Suprapubic skin (tissue), 4 donors: ENCODE measurements at regions not wholly inside any gene's neighbourhood (a gene's known extent, or its start where the extent isn't known, plus 50 kb on each side); places are given as distances from the start of the nearest gene placed in this dataset.

ENCODE experiments used
- DNase-seq, 2 donors: peaks; one replicate each; pipeline ENCODE4 v3.0.0-alpha.2; 2019; ENCODE audit warnings: low spot score in 2 of 2
- H3K27ac ChIP-seq: fragments of 200-600 bp; sonication (generic); one replicate; pipeline ENCODE4 v1.5.1; 2019
- H3K27me3 ChIP-seq: fragments of 200-600 bp; sonication (generic); one replicate; pipeline ENCODE4 v1.5.1; 2019
- H3K36me3 ChIP-seq: fragments of 200-600 bp; sonication (generic); one replicate; pipeline ENCODE4 v1.5.1; 2019
- H3K4me1 ChIP-seq: fragments of 200-600 bp; sonication (generic); one replicate; pipeline ENCODE4 v1.5.1; 2019
- H3K4me3 ChIP-seq: fragments of 200-600 bp; sonication (generic); one replicate; pipeline ENCODE4 v1.5.1; 2019; ENCODE audit warnings: mild to moderate bottlenecking
- H3K9me3 ChIP-seq: fragments of 200-600 bp; sonication (generic); one replicate; pipeline ENCODE4 v1.5.1; 2019
- EP300 ChIP-seq: sonication (generic); formaldehyde crosslinking; IDR thresholded peaks from one replicate; pipeline ENCODE4 v1.6.1; 2017; ENCODE audit warnings: antibody characterized with exemption
- POLR2A ChIP-seq, 2 donors: fragments of 450-650 bp; IDR thresholded peaks; one replicate each; pipeline ENCODE4 v1.6.1; 2017; ENCODE audit warnings: antibody characterized with exemption in 2 of 2, mild to moderate bottlenecking in 2 of 2, moderate library complexity in 2 of 2
- POLR2AphosphoS5 ChIP-seq, 3 donors: sonication (generic); formaldehyde crosslinking; IDR thresholded peaks; one replicate each; pipeline ENCODE4 v1.6.1; 2017; ENCODE audit warnings: antibody characterized with exemption in 3 of 3
- WGBS: methylation state at CpG from one replicate; pipeline ENCODE4 v1.1.5; 2018; 5-methylcytosine and 5-hydroxymethylcytosine counted together
- TF ChIP-seq, protein P1 (sequence below), 2 donors: fragments of 200-600 bp in 1 of 2; fragments of 450-650 bp in 1 of 2; sonication (generic) in 1 of 2; IDR thresholded peaks; one replicate each; pipeline ENCODE4 v1.5.1; 2016 to 2019; ENCODE audit warnings: antibody characterized with exemption in 2 of 2, mild to moderate bottlenecking in 1 of 2, moderate library complexity in 1 of 2

GRCh38 chr17:54527941-54528340, 372.7 kb upstream of the TOM1L1 start:
- TF ChIP-seq POLR2AphosphoS5 (IDR thresholded peaks at IDR 0.05) (no peak), POLR2A (IDR thresholded peaks at IDR 0.05) (no peak), EP300 (no peak)
- TF ChIP-seq, protein P1, sequence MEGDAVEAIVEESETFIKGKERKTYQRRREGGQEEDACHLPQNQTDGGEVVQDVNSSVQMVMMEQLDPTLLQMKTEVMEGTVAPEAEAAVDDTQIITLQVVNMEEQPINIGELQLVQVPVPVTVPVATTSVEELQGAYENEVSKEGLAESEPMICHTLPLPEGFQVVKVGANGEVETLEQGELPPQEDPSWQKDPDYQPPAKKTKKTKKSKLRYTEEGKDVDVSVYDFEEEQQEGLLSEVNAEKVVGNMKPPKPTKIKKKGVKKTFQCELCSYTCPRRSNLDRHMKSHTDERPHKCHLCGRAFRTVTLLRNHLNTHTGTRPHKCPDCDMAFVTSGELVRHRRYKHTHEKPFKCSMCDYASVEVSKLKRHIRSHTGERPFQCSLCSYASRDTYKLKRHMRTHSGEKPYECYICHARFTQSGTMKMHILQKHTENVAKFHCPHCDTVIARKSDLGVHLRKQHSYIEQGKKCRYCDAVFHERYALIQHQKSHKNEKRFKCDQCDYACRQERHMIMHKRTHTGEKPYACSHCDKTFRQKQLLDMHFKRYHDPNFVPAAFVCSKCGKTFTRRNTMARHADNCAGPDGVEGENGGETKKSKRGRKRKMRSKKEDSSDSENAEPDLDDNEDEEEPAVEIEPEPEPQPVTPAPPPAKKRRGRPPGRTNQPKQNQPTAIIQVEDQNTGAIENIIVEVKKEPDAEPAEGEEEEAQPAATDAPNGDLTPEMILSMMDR (IDR thresholded peaks at IDR 0.05) = no peak
- Histone ChIP-seq H3K36me3 (no peaks in the 10 kb centered on the region), H3K27ac (no peak overlapping the region), H3K4me3 (no peak overlapping the region), H3K9me3 (no peaks in the 10 kb centered on the region), H3K27me3 (no peaks in the 10 kb centered on the region), H3K4me1 (no peaks in the 10 kb centered on the region)
- no peak for DNase-seq
- 56% methylated on average over 2 of the region's 2 CpGs for WGBS

DNA sequence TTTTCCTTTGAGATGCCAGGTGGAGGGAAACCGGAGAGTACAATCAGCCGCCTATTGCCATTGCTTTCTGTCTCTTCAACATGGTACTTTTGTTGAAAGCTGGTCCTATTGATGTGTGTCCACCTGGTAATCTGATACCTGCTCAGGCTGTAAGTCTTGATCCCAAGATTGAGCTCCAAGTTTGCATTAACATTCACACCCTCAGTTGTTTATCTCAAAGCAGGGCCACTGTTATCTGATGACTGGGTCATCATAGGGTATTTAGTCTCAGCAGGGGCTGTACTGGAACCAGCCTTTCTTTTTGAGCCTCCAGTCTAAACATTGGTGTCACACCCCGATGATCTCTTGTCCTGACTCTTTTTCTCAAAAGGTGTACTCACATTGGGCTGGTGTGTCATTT, 370.3 kb upstream of the TOM1L1 start:
- TF ChIP-seq EP300 (no peak), POLR2AphosphoS5 (IDR thresholded peaks at IDR 0.05) (no peak), POLR2A (IDR thresholded peaks at IDR 0.05) (no peak)
- TF ChIP-seq, protein P1 (IDR thresholded peaks at IDR 0.05) = no peak
- Histone ChIP-seq H3K36me3 (no peaks in the 10 kb centered on the region), H3K4me3 (no peak overlapping the region), H3K9me3 (no peaks in the 10 kb centered on the region), H3K4me1 (no peaks in the 10 kb centered on the region), H3K27me3 (no peaks in the 10 kb centered on the region), H3K27ac (no peak overlapping the region)
- no peak for DNase-seq
- 88% methylated on average over 3 of the region's 3 CpGs for WGBS

GRCh38 chr17:54536306-54536705, 364.3 kb upstream of the TOM1L1 start:
- WGBS = 97% methylated on average over 4 of the region's 4 CpGs
- H3K9me3 ChIP-seq = no peaks in the 10 kb centered on the region
- no peak for DNase-seq
- H3K36me3 ChIP-seq = no peaks in the 10 kb centered on the region
- no peaks in the 10 kb centered on the region for H3K4me1 ChIP-seq
- no peak overlapping the region for H3K4me3 ChIP-seq
- no peak overlapping the region for H3K27ac ChIP-seq
- TF ChIP-seq POLR2AphosphoS5 (IDR thresholded peaks at IDR 0.05) (no peak), POLR2A (IDR thresholded peaks at IDR 0.05) (no peak)
- no peaks in the 10 kb centered on the region for H3K27me3 ChIP-seq

- Histone ChIP-seq H3K27ac (no peak overlapping the region), H3K27me3 (no peaks in the 10 kb centered on the region), H3K36me3 (no peaks in the 10 kb centered on the region), H3K4me3 (no peak overlapping the region), H3K4me1 (no peaks in the 10 kb centered on the region), H3K9me3 (no peaks in the 10 kb centered on the region)
- TF ChIP-seq POLR2A (IDR thresholded peaks at IDR 0.05) (no peak), POLR2AphosphoS5 (IDR thresholded peaks at IDR 0.05) (no peak), EP300 (no peak)
- TF ChIP-seq, protein P1 (IDR thresholded peaks at IDR 0.05) = no peak
- no peak for DNase-seq
- WGBS = 89% methylated on average over 3 of the region's 3 CpGs
Observed at GRCh38 chr17:54537656-54538055, 363.0 kb upstream of the TOM1L1 start.

- H3K4me1 ChIP-seq = no peaks in the 10 kb centered on the region
- no peaks in the 10 kb centered on the region for H3K9me3 ChIP-seq
- no peak for TF ChIP-seq EP300
- no peak for TF ChIP-seq POLR2AphosphoS5 (IDR thresholded peaks at IDR 0.05)
- TF ChIP-seq, protein P1 (IDR thresholded peaks at IDR 0.05) = no peak
- no peaks in the 10 kb centered on the region for H3K27me3 ChIP-seq
- no peak overlapping the region for H3K27ac ChIP-seq
- H3K4me3 ChIP-seq = no peak overlapping the region
- WGBS = 58% methylated on average over 3 of the region's 4 CpGs
- DNase-seq = no peak
- H3K36me3 ChIP-seq = no peaks in the 10 kb centered on the region
Observed at GRCh38 chr17:54544249-54544648, 356.4 kb upstream of the TOM1L1 start.

- Histone ChIP-seq H3K4me3 (no peak overlapping the region), H3K27me3 (no peaks in the 10 kb centered on the region), H3K36me3 (no peaks in the 10 kb centered on the region), H3K9me3 (peaks cover 4% of the 10 kb centered on the region), H3K4me1 (no peaks in the 10 kb centered on the region), H3K27ac (no peak overlapping the region)
- DNase-seq = no peak
- WGBS = 89% methylated on average over 1 of the region's 1 CpG
- TF ChIP-seq EP300 = no peak
- TF ChIP-seq, protein P1 (IDR thresholded peaks at IDR 0.05) = no peak
- no peak for TF ChIP-seq POLR2AphosphoS5 (IDR thresholded peaks at IDR 0.05)
- TF ChIP-seq POLR2A (IDR thresholded peaks at IDR 0.05) = no peak
Observed at GRCh38 chr17:54559883-54560282, 340.8 kb upstream of the TOM1L1 start.
